Ovary (tissue), 3 donors: ENCODE measurements at regions not wholly inside any gene's neighbourhood (a gene's known extent, or its start where the extent isn't known, plus 50 kb on each side); places are given as distances from the start of the nearest gene placed in this dataset.

Experiments used
- EP300 ChIP-seq: sonication (generic); formaldehyde crosslinking; IDR thresholded peaks from one replicate; pipeline ENCODE4 v1.6.1; 2017; ENCODE audit warnings: antibody characterized with exemption
- POLR2A ChIP-seq: fragments of 450-650 bp; IDR thresholded peaks from one replicate; pipeline ENCODE4 v1.6.1; 2017; ENCODE audit warnings: antibody characterized with exemption, mild to moderate bottlenecking, moderate library complexity
- TF ChIP-seq, protein P1 (sequence below), 3 donors: fragments of 450-650 bp in 2 of 3; fragments of 200-600 bp in 1 of 3; IDR thresholded peaks; one replicate each; pipeline versions ENCODE4 v1.5.1 to v1.8.0; 2016 to 2022; ENCODE audit warnings: antibody characterized with exemption in 3 of 3, mild to moderate bottlenecking in 1 of 3
- donor health status: DM: no; HTN: no; CAD: no.

- TF ChIP-seq, protein P1, sequence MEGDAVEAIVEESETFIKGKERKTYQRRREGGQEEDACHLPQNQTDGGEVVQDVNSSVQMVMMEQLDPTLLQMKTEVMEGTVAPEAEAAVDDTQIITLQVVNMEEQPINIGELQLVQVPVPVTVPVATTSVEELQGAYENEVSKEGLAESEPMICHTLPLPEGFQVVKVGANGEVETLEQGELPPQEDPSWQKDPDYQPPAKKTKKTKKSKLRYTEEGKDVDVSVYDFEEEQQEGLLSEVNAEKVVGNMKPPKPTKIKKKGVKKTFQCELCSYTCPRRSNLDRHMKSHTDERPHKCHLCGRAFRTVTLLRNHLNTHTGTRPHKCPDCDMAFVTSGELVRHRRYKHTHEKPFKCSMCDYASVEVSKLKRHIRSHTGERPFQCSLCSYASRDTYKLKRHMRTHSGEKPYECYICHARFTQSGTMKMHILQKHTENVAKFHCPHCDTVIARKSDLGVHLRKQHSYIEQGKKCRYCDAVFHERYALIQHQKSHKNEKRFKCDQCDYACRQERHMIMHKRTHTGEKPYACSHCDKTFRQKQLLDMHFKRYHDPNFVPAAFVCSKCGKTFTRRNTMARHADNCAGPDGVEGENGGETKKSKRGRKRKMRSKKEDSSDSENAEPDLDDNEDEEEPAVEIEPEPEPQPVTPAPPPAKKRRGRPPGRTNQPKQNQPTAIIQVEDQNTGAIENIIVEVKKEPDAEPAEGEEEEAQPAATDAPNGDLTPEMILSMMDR (IDR thresholded peaks at IDR 0.05), result no peak
- TF ChIP-seq POLR2A (no peak), EP300 (no peak)
These were observed 64.6 kb upstream of the ENPP6 start for GRCh38 chr4:184282251-184282713.
